Spleen (tissue), 7 donors: ENCODE measurements at regions not wholly inside any gene's neighbourhood (a gene's known extent, or its start where the extent isn't known, plus 50 kb on each side); places are given as distances from the start of the nearest gene placed in this dataset.

ENCODE experiments used
- CTCF ChIP-seq, 11 experiments: fragments of 200-600 bp in 7 of 11; fragments of 450-650 bp in 4 of 11; sonication (generic) in 4 of 11; IDR thresholded peaks in 8 of 11; conservative IDR thresholded peaks in 3 of 11; 1 replicate in 7 of 11; 2 replicates in 4 of 11; pipeline versions ENCODE4 v1.4.0 to v1.8.0; 2016 to 2021; ENCODE audit warnings: antibody characterized with exemption in 11 of 11, inconsistent platforms in 4 of 11, mild to moderate bottlenecking in 1 of 11
- POLR2A ChIP-seq, 3 donors: fragments of 450-650 bp; IDR thresholded peaks; one replicate each; pipeline ENCODE4 v1.5.1; 2017; ENCODE audit warnings: antibody characterized with exemption in 3 of 3, mild to moderate bottlenecking in 1 of 3
- POLR2AphosphoS5 ChIP-seq, 3 donors: sonication (generic); formaldehyde crosslinking; IDR thresholded peaks; one replicate each; pipeline ENCODE4 v1.5.1; 2017; ENCODE audit warnings: antibody characterized with exemption in 3 of 3
- donor health status: DM: no; HTN: no; CAD: no; lungs with moderate emphysema.
- donor health status: DM: no; HTN: no; CAD: no.
- donor health status: DM: no; HTN: no; CAD: no.

GRCh38 chrX:125202591-125203248, 117.0 kb upstream of the TEX13C start:
- no peak for TF ChIP-seq CTCF (IDR thresholded peaks at IDR 0.05 in 8 of 11, conservative IDR thresholded peaks at IDR 0.05 in 3 of 11)
- TF ChIP-seq POLR2AphosphoS5 (IDR thresholded peaks at IDR 0.05): no peak
- TF ChIP-seq POLR2A (IDR thresholded peaks at IDR 0.05): no peak
